HG02610 (cell line): ENCODE measurements at regions not wholly inside any gene's neighbourhood (a gene's known extent, or its start where the extent isn't known, plus 50 kb on each side); places are given as distances from the start of the nearest gene placed in this dataset.

Experiments used
- ATAC-seq: cut with Tn5 transposase; IDR thresholded peaks from one replicate; pipeline ENCODE4 v1.9.1; 2021; ENCODE audit warnings: mild to moderate bottlenecking, moderate library complexity; ENCODE audit not compliant: unreplicated experiment

DNA sequence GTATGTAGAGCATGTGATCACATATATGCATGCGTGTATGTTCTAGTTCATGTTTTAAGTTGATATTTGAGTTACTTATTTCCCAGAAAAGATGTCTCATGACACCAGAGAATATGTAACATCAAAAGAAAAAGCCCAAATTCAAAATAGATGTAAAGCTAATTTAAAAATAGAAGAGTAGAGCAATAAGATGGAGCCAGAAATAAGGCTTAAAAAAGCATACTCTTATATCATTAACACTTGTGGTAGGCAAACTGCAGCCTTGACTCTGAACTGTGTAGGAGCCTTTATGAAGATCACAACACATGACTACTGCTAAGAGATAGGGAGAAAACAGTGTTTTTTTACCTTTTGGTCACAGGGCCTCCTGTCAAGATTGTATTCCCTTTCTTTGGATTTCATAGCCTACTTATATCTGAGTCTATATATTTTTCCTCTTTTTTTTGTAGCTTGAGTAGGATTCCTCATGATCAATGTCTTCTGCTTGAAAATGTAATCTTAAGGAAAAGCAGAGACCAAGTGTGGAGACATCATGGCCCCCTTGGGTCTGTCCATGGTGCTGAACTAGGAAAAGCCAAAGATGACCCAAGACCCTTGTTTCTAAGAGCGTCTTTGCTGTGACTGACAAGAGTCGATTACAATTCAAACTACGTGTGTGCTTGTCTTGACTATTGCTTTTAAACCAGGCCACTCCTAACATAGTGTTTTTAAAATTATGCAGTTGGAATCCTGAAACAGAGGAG is 390.4 kb downstream of the SHISA9 start:
- ATAC-seq: no peak

DNA sequence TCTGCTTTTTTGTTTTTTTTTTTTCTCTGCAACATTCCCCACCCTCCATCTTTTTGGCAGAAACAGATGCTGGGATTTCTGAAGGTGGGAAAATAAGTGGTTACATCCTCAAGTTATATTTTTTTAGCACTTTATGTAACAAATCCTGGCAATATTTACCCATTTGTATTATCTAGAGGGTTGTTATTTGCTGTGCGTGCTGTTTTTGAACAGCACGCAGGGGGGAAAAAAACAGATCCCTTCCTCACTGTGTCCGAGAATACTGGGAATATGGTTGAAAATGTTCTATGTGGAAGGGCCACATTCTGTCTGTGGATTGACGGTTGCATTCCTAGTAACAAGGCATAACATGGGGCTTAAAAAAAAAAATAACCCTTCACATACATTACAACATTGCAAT is 394.8 kb downstream of the SHISA9 start:
- no peak for ATAC-seq

DNA sequence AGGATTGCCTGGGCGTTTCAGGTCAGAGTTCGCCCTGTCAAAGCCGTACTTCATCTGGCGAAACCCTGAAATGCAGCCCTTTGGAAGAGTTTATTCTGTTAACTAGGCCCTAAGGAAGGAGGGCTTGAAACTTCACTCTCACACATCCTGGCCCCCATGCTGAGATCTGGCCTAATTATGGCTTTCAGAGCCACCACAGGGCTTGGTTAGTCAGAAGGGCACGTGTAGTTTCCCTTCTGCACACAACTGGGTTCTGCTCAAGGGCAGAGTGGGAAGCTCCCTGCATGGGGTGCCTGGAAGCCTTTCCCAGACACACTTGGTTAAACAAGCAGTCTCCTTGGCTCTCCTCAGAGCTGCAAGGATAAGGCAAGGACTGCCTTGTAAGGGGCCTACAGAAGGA is 397.3 kb downstream of the SHISA9 start:
- ATAC-seq: no peak

DNA sequence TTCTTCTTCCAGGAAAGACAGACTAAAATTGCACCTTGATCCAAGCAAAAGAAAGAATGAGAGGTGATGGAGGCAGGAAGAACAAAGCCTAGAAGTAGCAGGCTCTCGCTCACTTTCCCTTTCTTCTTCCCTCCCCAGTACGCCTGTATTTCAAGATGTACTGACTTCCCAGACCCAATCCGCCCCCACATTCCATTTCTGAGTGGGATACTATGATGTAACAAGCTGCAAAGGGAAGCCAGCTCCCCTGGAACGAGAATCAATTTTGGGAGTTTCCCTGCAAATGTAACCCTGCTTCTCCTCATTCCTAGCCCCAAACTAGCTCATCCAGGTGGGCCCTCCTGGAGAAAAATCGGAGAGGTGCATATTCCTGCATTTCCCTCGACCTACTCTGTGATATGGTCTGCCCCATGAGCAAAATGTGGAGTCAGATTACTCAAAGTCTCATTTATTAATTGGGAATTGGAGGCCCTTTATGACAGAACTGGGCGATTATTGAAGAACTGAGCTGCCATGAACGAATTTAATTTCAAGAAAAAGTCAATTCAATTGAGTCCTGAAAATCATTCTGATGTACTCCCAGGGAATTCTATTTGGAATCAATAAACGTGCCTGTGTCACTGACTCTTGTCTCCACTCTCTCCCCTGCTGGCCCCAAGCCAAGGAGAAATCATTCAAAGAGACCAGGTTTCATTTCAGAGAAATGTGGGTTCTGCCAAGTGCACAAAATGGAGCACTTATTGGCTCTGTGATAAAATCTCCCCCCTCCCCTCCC is 398.9 kb downstream of the SHISA9 start:
- ATAC-seq: no peak

DNA sequence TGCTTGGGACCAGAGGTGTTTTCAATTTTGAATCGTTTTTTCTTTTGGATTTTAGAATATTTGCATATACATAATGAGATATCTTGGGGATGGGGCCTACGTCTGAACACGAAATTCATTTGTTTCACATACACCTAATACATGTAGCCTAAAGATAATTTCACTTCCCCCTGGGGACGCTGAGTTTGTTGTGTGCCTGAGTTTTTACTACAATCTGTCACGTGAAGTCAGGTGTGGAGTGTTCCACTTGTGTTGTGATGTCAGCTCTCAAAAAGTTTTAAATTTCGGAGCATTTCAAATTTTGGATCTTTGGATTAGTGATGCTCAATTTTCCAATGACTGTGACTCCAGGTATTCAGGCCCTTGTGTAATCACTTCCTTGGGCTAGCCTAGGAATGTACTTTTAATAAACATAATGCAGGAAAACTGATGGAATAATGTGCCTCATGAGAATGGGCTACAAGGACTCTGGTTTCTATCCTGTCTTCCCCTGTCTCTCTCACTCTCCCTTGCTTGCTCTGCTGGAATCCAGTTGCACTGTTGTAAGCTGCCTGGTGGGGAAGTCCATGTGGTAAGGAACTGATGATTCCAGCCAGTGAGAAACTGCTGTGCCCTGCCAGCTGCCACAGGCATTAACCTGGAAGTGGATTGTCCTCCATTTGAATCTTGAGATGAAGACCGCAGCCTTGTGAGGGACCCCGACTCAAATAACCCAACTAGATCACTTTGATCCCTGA is 403.8 kb downstream of the SHISA9 start:
- ATAC-seq: no peak

DNA sequence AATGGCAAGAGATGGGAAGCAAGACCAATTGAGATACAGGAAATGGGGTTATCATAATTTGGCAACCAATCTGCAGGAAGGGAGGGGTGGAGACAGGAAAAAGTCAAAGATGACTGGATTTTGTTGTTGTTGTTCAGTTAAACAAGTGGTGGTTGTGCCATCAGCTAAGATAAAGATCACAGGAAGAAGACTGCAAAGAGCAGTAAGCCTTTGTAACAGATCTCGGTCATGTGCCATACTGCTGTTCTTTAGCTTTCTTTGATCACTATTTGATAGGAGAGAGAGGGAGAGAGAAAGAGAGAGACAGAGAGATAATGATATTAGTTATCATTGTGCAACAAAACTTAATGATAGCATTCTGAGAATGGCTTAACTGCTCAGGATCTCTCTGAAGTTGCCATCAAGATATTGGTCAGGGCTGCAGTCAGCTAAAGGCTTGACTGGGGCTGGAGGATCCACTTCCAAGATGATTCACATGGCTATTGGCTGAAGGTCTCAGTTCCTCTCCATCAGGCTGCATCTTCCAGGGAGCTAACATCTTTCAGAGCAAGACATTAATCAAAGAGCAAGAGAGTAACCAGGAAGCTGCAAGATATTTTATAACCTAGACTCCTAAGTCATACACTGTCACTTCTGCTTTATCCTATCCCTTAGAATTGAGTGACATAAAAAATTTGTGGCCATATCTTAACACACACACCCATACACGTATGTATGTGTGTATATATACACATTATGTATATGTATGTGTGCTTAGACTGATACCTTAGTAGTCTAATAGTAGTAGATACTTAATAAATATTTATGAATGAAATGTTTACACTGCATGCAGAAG is 405.0 kb downstream of the SHISA9 start:
- no peak for ATAC-seq

DNA sequence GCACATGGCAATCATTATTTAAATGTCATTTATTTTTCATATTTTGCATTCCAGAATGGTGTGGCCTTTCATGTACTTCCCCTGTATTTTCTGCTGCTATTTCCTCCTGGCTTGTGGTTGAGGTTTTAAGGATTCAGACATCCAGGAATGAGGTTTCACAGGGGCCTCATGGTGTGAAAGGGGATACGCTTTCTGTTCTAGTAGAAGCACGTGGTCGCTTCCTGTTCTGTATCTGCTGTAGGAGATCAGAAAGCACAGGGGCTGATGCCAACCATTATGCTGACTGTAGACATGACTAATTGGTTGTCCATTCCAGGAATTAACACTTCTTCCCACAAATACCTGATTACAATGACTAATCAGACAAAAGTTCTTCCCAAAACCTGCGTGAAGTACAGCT is 405.9 kb downstream of the SHISA9 start:
- ATAC-seq: no peak

DNA sequence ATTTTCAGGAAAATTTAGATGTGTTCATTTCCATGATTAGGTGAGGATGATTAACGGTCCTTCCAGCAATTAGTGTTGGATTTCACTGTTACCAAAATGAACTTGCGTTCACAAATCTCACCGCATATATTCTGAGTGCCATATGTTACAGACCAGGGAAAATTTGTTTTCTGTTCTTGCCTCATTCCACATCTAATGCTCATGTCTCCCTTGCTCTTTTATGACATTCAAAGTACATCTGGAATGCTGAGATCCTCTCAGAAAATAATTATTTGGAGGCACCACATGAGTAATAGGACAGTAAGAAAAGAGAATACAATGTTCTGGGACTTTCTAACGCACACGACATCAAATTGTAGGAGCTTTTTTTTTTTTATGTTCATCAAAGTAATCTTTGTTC is 406.5 kb downstream of the SHISA9 start:
- ATAC-seq: no peak

DNA sequence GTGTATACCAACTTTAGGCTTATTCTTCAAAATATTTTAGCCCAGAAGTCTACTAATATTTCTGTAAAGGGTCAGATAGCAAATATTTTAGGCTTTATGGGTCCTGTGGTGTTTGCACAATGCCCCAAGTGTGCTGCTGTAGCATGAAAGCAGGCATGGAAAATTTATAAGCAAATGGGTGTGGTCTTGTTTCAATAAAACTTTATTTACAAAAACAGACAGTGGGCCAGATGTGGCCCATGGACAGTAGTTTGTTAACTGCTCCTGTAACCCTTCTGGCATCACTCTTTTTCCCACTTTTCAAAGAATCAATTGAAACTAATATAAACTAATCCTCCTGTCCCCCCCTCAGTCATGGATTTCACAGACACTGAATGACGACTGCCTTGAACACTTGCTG is 410.7 kb downstream of the SHISA9 start:
- no peak for ATAC-seq

DNA sequence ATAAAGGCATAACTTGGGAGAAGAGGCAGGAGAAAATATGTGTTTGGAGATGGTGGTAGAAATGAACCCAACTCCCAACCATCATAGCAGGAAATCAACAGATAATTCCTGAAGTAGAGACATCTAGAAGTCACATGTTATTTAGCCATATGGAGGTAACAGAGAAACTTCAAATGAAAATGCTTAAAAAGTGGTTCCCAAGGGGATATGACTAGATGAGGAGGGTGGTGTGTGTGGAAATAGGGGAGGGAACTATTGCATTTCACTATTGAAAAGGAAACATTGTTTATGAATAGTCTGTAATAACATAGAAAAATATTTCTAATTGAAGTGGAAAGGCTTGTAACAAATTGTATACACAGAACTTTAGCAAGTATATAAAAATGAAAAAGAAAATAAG is 412.0 kb downstream of the SHISA9 start:
- ATAC-seq: no peak

DNA sequence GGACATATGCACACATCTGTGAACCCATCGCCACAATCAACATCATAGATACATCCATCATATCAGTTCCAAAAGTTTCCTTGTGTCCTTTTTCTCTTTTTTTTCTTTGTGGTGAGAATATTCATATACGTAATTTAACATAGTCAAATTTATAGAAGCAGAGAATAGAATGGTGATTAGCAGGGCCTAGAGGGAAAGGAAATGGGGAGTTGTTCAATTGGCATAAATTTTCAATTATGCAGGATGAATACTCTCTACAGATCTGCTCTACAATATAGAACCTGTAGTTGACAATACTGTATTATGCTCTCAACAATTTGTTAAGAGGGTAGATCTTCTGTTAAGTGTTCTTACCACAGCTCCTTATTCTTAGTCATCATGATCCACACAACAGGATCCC is 413.2 kb downstream of the SHISA9 start:
- no peak for ATAC-seq

DNA sequence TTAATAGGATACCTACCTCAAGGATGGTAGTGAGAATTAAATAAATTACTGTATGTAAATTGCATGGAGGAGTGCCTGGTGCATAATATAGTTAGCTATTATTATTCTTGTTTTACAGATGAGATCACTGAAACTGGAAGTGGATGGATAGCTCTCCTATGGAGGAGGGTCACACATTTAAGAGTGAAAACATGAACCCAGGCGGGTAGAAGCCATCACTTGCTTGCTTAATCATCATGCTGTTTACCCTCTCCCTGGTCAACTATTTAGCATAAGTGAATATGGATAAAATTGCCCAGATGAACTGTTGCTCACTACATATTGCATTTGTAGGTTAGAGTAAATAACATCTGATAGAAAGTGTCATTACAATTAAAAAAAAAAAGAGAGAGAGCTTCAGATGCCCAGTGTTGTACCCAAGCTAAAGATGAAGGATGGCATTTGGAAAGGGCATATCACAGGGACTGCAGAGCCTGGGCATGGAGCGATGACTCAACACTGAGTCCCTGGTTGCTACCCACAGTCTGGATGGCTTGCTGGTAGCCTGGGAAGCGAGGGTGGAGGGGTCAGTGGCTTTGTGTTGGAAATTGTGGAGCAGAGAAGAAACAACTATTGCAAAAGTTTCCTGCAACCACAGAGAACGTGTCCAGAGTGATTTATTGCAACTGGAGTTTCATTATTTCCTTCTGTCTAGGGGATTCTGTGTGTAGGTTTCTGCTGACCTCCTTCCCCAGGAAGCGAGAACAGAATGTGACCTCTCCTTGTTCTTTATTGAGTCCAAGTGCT is 414.4 kb downstream of the SHISA9 start:
- ATAC-seq: no peak

DNA sequence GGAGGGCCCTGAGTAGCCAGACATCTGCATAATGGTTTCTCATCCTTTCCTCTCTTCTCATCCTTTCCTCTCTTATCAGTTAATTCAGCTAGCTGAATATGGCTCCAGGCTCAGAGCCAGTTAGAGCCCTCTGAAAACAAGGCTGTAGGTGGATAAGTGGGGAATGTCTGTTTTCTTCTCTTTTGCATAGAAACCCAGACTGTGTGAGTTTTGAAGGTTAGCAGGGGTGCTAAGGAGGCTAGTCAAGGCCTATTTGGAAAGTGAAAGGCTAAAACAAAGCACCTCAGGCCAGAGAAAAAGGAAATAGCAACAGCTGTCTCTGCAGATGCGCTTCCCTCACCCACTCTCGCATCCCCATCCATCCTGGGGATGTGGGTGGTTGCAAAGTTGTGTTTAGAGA is 420.9 kb downstream of the SHISA9 start:
- no peak for ATAC-seq

DNA sequence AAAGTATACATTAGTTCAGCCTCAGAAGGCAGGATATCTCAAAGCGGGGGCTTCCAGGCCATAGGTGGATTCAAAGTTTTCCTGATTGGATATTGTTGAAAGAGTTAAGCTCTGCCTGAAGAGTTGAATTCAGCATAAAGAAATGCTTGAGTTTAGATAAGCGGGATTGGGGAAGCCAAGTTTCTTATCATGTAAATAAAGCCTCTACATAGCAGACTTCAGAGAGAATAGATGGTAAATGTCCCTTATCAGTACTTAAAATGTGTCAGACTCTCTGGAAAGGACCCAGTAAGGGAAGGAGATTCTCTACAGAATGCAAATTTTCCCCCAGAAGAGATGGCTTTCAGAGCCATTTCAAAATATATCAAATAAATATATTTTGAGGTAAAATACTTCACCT is 423.5 kb downstream of the SHISA9 start:
- ATAC-seq: no peak

DNA sequence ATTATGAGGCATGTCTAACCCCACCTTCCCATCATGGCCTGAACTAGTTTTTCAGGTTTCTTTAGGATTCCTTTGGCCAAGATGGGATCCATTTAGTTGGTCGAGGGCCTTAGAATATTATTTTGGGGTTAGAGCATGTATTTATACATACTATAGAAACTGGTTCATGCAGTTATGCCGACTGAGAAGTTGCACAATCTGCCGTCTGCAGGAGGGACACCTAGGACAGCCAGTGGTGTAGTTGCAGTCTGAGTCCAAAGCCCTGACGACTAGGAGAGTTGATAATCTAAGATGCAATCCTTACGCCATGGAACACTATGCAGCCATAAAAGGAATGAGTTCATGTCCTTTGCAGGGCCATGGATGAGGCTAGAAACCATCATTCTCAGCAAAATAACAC is 424.0 kb downstream of the SHISA9 start:
- ATAC-seq: no peak

DNA sequence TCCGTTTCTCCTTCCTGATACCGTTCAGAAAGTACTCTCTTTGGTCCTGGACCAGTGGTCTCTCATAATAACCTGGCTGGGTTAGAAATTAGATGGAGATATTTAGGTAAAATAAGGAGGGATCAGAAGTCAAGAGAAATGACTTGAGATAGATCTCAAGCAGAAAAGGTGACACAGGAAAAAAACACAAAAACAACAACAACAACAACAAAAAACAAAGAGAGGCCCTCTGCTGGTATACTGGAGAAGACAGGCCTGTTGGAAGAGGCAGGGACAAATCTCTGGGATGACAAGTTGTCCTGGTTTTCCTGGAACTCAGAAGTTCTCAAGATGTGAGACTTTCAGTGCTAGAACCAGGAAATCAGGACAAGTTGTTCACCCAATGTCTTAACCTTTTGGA is 430.5 kb downstream of the SHISA9 start:
- ATAC-seq: no peak

DNA sequence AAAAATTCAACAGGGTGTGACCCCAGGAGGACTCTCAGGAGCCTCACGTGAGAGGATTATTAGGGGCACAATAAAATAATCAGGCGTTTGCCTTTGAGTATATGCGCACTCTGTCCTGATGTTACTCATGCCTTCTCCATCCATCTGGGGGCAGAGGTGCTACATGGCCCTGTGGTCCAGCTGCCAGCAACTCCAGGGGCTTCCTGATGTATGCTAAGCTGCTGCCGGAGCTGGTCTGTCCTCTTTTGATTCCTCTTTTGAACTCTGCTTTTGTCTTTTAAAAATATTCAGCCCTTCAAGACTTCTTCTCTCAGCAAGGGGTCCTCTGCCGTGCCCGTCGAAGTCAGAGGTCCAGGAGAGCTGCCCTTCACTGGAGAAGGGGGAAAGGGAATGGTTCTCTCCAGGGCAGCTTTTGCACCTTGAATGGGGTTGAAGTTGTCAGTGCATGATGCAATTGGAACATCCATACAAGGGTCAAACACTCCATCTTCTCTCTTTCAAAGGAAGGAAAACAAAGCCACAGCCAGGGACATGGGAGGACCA is 431.4 kb downstream of the SHISA9 start:
- no peak for ATAC-seq

DNA sequence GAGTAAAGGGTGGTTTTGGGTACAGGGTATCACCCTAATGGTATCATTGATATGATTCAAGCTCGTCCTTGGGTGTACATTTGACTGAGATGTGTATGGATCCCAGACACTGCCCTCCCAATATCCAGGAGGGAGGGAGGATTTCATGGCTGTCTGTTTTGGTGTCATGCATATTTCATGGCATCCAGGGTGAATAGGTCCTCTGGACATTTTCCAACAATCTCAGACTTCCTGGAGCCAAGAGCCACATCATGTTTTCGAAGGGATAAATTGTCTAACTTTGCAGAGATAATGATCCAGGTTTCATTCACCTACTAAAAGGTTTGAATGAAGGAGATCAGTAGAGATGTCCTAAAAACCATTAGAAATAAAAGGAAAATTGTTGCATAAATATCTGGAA is 431.9 kb downstream of the SHISA9 start:
- no peak for ATAC-seq

DNA sequence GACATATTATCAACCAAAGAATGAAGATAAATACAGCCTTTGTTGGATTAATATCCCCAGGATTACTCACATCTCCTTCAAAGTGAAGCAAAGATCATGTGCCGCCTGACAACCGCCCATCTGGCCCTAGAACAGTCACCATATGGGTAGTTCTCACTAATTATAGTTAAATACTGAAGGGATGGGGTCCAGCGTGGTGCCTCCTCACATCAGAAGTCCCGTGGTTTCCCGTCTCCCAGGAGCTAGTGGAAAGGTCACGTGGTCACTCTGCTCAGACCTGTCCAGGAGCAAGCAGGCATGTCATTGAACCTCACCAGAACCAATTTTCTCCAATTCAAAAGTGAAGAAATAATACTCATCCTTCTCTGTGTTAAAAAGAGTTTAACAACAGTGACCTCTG is 434.5 kb downstream of the SHISA9 start:
- ATAC-seq: no peak

DNA sequence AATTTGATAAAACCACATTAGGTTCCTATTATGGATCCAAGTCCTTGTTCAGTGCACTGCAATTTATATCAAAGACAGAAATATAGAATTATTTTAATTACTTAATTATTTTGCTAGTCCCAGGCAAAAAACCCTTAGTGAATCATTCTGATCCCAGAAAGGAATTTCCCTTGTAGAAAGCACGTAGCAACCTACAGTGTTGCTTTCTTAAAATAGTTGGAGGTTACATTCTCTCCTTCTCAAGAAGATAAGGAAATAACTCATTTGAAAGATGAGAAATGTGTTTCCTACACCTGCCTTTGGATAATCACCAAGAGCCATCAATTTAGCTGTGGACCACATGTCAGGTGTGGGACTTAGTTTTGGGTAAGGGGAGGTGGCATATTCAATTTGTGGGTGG is 434.9 kb downstream of the SHISA9 start:
- ATAC-seq: no peak
